ENCODE measurements at regions not wholly inside any gene's neighbourhood (a gene's known extent, or its start where the extent isn't known, plus 50 kb on each side); places are given as distances from the start of the nearest gene placed in this dataset.
"Not testable (repeated sequence)": the region's sequence is repeated elsewhere in the genome, so short reads cannot be mapped to it uniquely, and the experiment has no call there.

DNA sequence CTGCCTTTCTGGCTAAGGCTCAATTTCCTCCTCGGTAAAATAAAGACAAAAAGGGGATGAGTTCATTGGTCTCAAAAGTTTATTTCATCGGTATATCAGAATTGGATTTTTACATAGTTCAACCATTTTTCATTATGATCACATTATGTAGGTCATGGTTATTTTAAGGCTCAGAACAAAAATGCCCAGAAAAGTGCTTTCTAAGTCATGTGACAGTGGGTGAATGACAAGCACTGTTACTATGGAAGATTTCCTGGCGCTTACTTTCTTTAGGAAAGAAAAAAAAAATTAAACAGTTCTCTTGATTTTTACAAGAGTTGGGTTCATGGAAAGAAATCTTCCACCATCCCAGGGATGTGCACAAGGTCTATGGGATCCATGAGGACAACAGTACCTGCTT, 117.9 kb upstream of the CES5A start:
- ATAC-seq (no peak), DNase-seq (no peak)
- Mint-ChIP-seq H3K27me3 (ENCODE audit: low read depth in 2 of 2) (peaks cover 5 to 26% of the 10 kb centered on the region in 2 donors), H3K36me3 (no peaks in the 10 kb centered on the region), H3K27ac (no peak overlapping the region), H3K9me3 (peaks cover 0 to 4% of the 10 kb centered on the region in 2 donors), H3K4me1 (no peaks in the 10 kb centered on the region), H3K4me3 (no peak overlapping the region)
- TF ChIP-seq, protein P1, sequence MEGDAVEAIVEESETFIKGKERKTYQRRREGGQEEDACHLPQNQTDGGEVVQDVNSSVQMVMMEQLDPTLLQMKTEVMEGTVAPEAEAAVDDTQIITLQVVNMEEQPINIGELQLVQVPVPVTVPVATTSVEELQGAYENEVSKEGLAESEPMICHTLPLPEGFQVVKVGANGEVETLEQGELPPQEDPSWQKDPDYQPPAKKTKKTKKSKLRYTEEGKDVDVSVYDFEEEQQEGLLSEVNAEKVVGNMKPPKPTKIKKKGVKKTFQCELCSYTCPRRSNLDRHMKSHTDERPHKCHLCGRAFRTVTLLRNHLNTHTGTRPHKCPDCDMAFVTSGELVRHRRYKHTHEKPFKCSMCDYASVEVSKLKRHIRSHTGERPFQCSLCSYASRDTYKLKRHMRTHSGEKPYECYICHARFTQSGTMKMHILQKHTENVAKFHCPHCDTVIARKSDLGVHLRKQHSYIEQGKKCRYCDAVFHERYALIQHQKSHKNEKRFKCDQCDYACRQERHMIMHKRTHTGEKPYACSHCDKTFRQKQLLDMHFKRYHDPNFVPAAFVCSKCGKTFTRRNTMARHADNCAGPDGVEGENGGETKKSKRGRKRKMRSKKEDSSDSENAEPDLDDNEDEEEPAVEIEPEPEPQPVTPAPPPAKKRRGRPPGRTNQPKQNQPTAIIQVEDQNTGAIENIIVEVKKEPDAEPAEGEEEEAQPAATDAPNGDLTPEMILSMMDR (IDR thresholded peaks at IDR 0.05): no peak
- Histone ChIP-seq H3K27me3 (ENCODE audit: control insufficient read depth, insufficient read depth, low read length) (no peaks in the 10 kb centered on the region), H3K27ac (ENCODE audit: low read length) (no peak overlapping the region), H3K36me3 (ENCODE audit: control insufficient read depth, insufficient read depth, low read length) (no peaks in the 10 kb centered on the region), H3K4me3 (ENCODE audit: low read length) (no peak overlapping the region), H3K4me1 (ENCODE audit: control insufficient read depth, insufficient read depth, low read length) (no peaks in the 10 kb centered on the region), H3K9me3 (ENCODE audit: control insufficient read depth, insufficient read depth, low read length) (no peaks in the 10 kb centered on the region)
- intact Hi-C loops (cut with micrococcal nuclease): no loop called here
- no CpG with 5 or more reads among the region's 3 CpGs for WGBS (ENCODE audit: insufficient coverage)

DNA sequence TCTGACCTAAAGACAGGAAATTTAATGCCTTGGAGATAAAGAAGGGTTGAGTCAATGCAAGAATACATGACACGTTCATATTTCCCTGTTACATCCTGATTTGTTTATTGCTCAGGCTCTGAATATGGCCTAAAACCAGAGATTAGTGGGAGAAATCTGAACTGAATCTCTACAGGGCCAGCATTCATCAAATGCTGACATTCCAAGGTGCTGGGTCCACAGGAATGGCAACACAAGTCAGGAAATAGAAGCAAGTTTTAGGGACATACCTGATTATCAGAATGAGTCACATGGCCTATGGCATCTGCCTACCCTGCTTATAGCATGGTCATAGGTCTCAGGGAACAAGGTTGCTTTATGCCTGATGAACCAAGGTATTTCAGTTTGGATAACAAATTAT, 117.4 kb upstream of the CES5A start:
- intact Hi-C loops (cut with micrococcal nuclease): no loop called here
- WGBS (ENCODE audit: insufficient coverage): 63% methylated on average over 1 of the region's 1 CpG

DNA sequence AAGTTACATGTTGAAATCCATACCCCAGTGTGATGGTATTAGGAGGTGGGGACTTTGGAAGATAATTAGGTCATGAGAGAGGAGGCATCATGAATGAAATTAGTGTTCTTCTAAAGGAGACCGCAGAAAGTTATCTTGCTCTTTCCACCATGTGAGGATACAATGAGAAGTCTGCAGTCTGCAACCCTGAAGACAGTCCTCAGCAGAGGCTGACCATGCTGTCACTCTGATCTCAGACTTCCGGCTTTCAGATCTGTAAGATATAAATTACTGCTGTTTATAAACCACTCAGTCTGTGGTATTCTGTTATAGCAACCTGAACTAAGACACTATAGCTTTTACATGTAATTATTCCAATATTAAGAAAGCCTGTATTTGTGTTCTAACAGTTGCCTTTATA, 116.7 kb upstream of the CES5A start:
- no peaks in the 10 kb centered on the region for H3K4me1 ChIP-seq (ENCODE audit: control insufficient read depth, insufficient read depth, low read length)
- no peaks in the 10 kb centered on the region for H3K36me3 Mint-ChIP-seq
- intact Hi-C loops (cut with micrococcal nuclease): no loop called here
- H3K27me3 Mint-ChIP-seq (ENCODE audit: low read depth in 2 of 2): peaks cover 5 to 25% of the 10 kb centered on the region in 2 donors
- no peaks in the 10 kb centered on the region for H3K4me1 Mint-ChIP-seq
- TF ChIP-seq, protein P1 (IDR thresholded peaks at IDR 0.05): no peak
- H3K27ac ChIP-seq (ENCODE audit: low read length): no peak overlapping the region
- no peak overlapping the region for H3K4me3 ChIP-seq (ENCODE audit: low read length)
- ATAC-seq (no peak), DNase-seq (no peak)
- no peaks in the 10 kb centered on the region for H3K9me3 ChIP-seq (ENCODE audit: control insufficient read depth, insufficient read depth, low read length)
- WGBS (ENCODE audit: insufficient coverage): 77% methylated on average over 2 of the region's 2 CpGs
- no peaks in the 10 kb centered on the region for H3K27me3 ChIP-seq (ENCODE audit: control insufficient read depth, insufficient read depth, low read length)
- H3K36me3 ChIP-seq (ENCODE audit: control insufficient read depth, insufficient read depth, low read length): no peaks in the 10 kb centered on the region
- H3K27ac Mint-ChIP-seq: no peak overlapping the region
- H3K9me3 Mint-ChIP-seq: no peaks in the 10 kb centered on the region
- H3K4me3 Mint-ChIP-seq: no peak overlapping the region

More for the DNA sequence above, 117.4 kb upstream of the CES5A start:
- DNase-seq (no peak), ATAC-seq (no peak)
- H3K4me3 Mint-ChIP-seq: no peak overlapping the region
- no peaks in the 10 kb centered on the region for H3K9me3 Mint-ChIP-seq
- Histone ChIP-seq H3K4me1 (ENCODE audit: control insufficient read depth, insufficient read depth, low read length) (no peaks in the 10 kb centered on the region), H3K9me3 (ENCODE audit: control insufficient read depth, insufficient read depth, low read length) (no peaks in the 10 kb centered on the region), H3K36me3 (ENCODE audit: control insufficient read depth, insufficient read depth, low read length) (no peaks in the 10 kb centered on the region), H3K27me3 (ENCODE audit: control insufficient read depth, insufficient read depth, low read length) (no peaks in the 10 kb centered on the region), H3K27ac (ENCODE audit: low read length) (no peak overlapping the region), H3K4me3 (ENCODE audit: low read length) (no peak overlapping the region)
- peaks cover 5 to 23% of the 10 kb centered on the region in 2 donors for H3K27me3 Mint-ChIP-seq (ENCODE audit: low read depth in 2 of 2)
- TF ChIP-seq, protein P1 (IDR thresholded peaks at IDR 0.05): no peak
- no peaks in the 10 kb centered on the region for H3K36me3 Mint-ChIP-seq
- H3K27ac Mint-ChIP-seq: no peak overlapping the region
- H3K4me1 Mint-ChIP-seq: no peaks in the 10 kb centered on the region

DNA sequence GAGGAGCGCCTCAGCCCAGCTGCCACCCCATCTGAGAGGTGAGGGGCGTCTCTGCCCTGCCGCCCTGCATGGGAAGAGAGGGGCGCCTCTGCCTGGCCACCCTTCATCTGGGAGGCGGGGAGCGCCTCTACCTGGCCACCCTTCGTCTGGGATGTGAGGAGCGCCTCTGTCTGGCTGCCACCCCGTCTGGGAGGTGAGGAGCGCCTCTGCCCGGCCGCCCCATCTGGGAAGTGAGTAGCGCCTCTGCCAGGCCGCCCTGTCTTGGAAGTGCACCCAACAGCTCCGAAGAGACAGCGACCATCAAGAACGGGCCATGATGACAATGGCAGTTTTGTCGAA, 114.4 kb upstream of the CES5A start:
- Mint-ChIP-seq H3K4me3 (no peak overlapping the region), H3K27me3 (ENCODE audit: low read depth in 2 of 2) (peaks cover 6 to 35% of the 10 kb centered on the region in 2 donors), H3K9me3 (no peaks in the 10 kb centered on the region), H3K4me1 (no peaks in the 10 kb centered on the region), H3K36me3 (no peaks in the 10 kb centered on the region), H3K27ac (no peak overlapping the region)
- Histone ChIP-seq H3K27ac (ENCODE audit: low read length) (no peak overlapping the region), H3K36me3 (ENCODE audit: control insufficient read depth, insufficient read depth, low read length) (no peaks in the 10 kb centered on the region), H3K4me1 (ENCODE audit: control insufficient read depth, insufficient read depth, low read length) (no peaks in the 10 kb centered on the region), H3K27me3 (ENCODE audit: control insufficient read depth, insufficient read depth, low read length) (no peaks in the 10 kb centered on the region), H3K4me3 (ENCODE audit: low read length) (no peak overlapping the region), H3K9me3 (ENCODE audit: control insufficient read depth, insufficient read depth, low read length) (no peaks in the 10 kb centered on the region)
- ATAC-seq: no peak
- intact Hi-C loops (cut with micrococcal nuclease): no loop called here
- no peak for DNase-seq
- TF ChIP-seq, protein P1 (IDR thresholded peaks at IDR 0.05): no peak
- WGBS (ENCODE audit: insufficient coverage): 96% methylated on average over 15 of the region's 18 CpGs

DNA sequence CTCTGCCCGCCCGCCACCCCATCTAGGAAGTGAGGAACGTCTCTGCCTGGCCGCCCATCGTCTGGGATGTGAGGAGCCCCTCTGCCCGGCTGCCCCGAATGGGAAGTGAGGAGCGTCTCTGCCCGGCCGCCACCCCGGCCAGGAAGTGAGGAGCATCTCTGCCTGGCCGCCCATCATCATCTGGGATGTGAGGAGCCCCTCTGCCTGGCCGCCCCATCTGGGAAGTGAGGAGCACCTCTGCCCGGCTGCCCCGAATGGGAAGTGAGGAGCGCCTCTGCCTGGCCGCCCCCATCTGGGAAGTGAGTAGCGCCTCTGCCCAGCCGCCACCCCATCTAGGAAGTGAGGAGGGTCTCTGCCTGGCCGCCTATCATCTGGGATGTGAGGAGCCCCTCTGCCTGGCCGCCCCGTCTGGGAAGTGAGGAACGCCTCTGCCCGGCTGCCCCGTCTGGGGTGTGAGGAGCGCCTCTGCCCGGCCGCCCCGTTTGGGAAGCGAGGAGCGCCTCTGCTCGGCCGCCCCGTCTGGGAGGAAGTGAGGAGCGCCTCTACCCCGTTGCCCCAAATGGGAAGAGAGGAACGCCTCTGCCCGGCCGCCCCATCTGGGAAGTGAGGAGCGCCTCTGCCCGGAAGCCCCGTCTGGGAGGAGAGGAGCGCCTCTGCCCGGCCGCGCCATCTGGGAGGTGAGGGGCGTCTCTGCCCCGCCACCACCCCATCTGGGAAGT, 113.8 kb upstream of the CES5A start:
- H3K27me3 ChIP-seq (ENCODE audit: control insufficient read depth, insufficient read depth, low read length); H3K36me3 ChIP-seq (ENCODE audit: control insufficient read depth, insufficient read depth, low read length); ATAC-seq; H3K4me3 ChIP-seq (ENCODE audit: low read length); DNase-seq; H3K27ac ChIP-seq (ENCODE audit: low read length); H3K4me1 ChIP-seq (ENCODE audit: control insufficient read depth, insufficient read depth, low read length); intact Hi-C loops (cut with micrococcal nuclease); H3K36me3 Mint-ChIP-seq; H3K9me3 ChIP-seq (ENCODE audit: control insufficient read depth, insufficient read depth, low read length); H3K4me1 Mint-ChIP-seq; H3K27ac Mint-ChIP-seq; H3K4me3 Mint-ChIP-seq; H3K9me3 Mint-ChIP-seq: not testable (repeated sequence)
- 96% methylated on average over 48 of the region's 48 CpGs for WGBS (ENCODE audit: insufficient coverage)
- peaks cover 6 to 29% of the 10 kb centered on the region in 2 donors for H3K27me3 Mint-ChIP-seq (ENCODE audit: low read depth in 2 of 2)
